Right atrium auricular region (tissue), 2 donors: ENCODE measurements at regions not wholly inside any gene's neighbourhood (a gene's known extent, or its start where the extent isn't known, plus 50 kb on each side); places are given as distances from the start of the nearest gene placed in this dataset.
"Not testable (repeated sequence)": the region's sequence is repeated elsewhere in the genome, so short reads cannot be mapped to it uniquely, and the experiment has no call there.

Source experiments
- DNase-seq: peaks from one replicate; pipeline ENCODE4 v3.0.0-alpha.2; 2019; ENCODE audit warnings: low spot score
- H3K27ac ChIP-seq, 2 donors: fragments of 200-600 bp; sonication (generic); 1 replicate in 1 of 2; 2 replicates in 1 of 2; pipeline ENCODE4 v1.5.1; 2016 to 2019
- H3K27me3 ChIP-seq, 2 donors: fragments of 200-600 bp; sonication (generic); one replicate each; pipeline versions ENCODE4 v1.5.1 to v1.6.0; 2017 to 2019
- H3K36me3 ChIP-seq: fragments of 200-600 bp; sonication (generic); one replicate; pipeline ENCODE4 v1.5.1; 2016
- H3K4me1 ChIP-seq, 2 donors: fragments of 200-600 bp; sonication (generic); one replicate each; pipeline versions ENCODE4 v1.5.1 to v1.6.0; 2017 to 2019
- H3K4me3 ChIP-seq, 2 donors: fragments of 200-600 bp; sonication (generic); 1 replicate in 1 of 2; 2 replicates in 1 of 2; pipeline ENCODE4 v1.5.1; 2017 to 2019; ENCODE audit warnings: mild to moderate bottlenecking in 1 of 2, moderate library complexity in 1 of 2
- H3K9me3 ChIP-seq, 2 donors: fragments of 200-600 bp; sonication (generic); one replicate each; pipeline ENCODE4 v1.5.1; 2019
- TF ChIP-seq, protein P1 (sequence below), 2 donors: fragments of 200-600 bp; sonication (generic); IDR thresholded peaks; one replicate each; pipeline ENCODE4 v1.5.1; 2019; ENCODE audit warnings: antibody characterized with exemption in 2 of 2

GRCh38 chr1:188794969-188795368, 1682.7 kb downstream of the BRINP3 start:
- no peak overlapping the region for H3K27ac ChIP-seq
- no peaks in the 10 kb centered on the region for H3K9me3 ChIP-seq
- TF ChIP-seq, protein P1, sequence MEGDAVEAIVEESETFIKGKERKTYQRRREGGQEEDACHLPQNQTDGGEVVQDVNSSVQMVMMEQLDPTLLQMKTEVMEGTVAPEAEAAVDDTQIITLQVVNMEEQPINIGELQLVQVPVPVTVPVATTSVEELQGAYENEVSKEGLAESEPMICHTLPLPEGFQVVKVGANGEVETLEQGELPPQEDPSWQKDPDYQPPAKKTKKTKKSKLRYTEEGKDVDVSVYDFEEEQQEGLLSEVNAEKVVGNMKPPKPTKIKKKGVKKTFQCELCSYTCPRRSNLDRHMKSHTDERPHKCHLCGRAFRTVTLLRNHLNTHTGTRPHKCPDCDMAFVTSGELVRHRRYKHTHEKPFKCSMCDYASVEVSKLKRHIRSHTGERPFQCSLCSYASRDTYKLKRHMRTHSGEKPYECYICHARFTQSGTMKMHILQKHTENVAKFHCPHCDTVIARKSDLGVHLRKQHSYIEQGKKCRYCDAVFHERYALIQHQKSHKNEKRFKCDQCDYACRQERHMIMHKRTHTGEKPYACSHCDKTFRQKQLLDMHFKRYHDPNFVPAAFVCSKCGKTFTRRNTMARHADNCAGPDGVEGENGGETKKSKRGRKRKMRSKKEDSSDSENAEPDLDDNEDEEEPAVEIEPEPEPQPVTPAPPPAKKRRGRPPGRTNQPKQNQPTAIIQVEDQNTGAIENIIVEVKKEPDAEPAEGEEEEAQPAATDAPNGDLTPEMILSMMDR (IDR thresholded peaks at IDR 0.05) = no peak
- H3K27me3 ChIP-seq = no peaks in the 10 kb centered on the region
- no peak for DNase-seq
- H3K4me3 ChIP-seq = no peak overlapping the region
- no peaks in the 10 kb centered on the region for H3K36me3 ChIP-seq
- H3K4me1 ChIP-seq = no peaks in the 10 kb centered on the region

DNA sequence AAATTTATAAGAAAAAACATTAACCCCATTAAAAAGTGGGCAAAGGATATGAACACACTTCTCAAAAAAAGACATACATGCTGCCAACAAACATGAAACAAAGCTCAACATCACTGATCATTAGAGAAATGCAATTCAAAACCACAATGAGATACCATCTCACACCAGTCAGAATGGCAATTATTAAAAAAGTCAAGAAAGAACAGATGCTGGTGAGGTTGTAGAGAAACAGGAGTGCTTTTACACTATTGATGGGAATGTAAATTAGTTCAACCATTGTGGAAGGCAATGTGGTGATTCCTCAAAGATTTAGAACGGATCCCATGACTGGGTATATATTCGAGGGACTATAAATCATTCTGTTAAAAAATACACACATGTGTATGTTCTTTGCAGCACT, 1665.5 kb downstream of the BRINP3 start:
- not testable (repeated sequence) for H3K9me3 ChIP-seq, H3K27me3 ChIP-seq, H3K27ac ChIP-seq, DNase-seq, H3K4me1 ChIP-seq, H3K36me3 ChIP-seq, H3K4me3 ChIP-seq

- H3K9me3 ChIP-seq, H3K36me3 ChIP-seq, H3K4me1 ChIP-seq, H3K27ac ChIP-seq, DNase-seq, H3K4me3 ChIP-seq, H3K27me3 ChIP-seq: not testable (repeated sequence)
Measured at GRCh38 chr1:188812836-188813573, 1664.7 kb downstream of the BRINP3 start.

DNA sequence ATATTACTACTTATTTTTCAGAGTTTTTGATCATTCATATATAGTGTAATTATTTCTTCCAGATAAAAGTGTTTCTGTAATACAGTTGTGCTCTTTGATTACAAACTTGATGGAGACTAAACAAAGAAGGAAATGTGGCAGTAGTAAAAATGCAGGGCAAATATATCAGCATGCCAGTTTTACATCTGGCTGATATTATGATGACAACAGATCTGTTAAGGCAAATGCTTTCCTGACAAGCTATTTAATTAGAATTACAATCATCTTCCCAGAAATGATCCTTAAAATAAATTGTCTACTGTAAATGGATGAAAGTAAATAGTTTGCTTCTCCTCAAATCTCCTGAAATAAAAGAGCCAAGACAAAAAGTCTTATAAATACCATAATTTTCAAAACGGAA, 1659.8 kb downstream of the BRINP3 start:
- H3K27ac ChIP-seq = no peak overlapping the region
- H3K4me1 ChIP-seq = no peaks in the 10 kb centered on the region
- no peaks in the 10 kb centered on the region for H3K9me3 ChIP-seq
- no peak overlapping the region for H3K4me3 ChIP-seq
- no peaks in the 10 kb centered on the region for H3K36me3 ChIP-seq
- DNase-seq = no peak
- TF ChIP-seq, protein P1 (IDR thresholded peaks at IDR 0.05) = no peak
- H3K27me3 ChIP-seq = no peaks in the 10 kb centered on the region

- H3K4me1 ChIP-seq = no peaks in the 10 kb centered on the region
- no peaks in the 10 kb centered on the region for H3K27me3 ChIP-seq
- H3K9me3 ChIP-seq = no peaks in the 10 kb centered on the region
- H3K36me3 ChIP-seq = no peaks in the 10 kb centered on the region
- no peak overlapping the region for H3K4me3 ChIP-seq
- no peak overlapping the region for H3K27ac ChIP-seq
- DNase-seq = no peak
- TF ChIP-seq, protein P1 (IDR thresholded peaks at IDR 0.05) = no peak
Measured at GRCh38 chr1:188822248-188822647, 1655.4 kb downstream of the BRINP3 start.

DNA sequence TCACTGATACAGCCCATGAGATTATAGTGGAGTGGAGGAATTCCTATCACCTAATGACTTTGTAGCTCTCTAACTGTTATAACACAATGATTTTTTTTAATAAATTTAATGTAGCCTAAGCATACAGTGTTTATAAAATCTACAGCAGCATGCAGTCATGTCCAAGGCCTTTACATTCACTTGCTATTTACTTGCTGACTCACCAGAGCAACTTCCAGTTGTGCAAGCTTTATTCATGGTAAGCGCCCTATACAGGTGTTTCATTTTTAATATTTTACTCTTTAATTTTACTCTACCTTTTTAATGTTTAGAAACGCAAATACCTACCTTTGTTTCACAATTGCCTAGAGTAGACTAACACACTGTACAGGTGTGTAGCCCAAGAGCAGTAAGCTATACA, 1652.2 kb downstream of the BRINP3 start:
- Histone ChIP-seq H3K9me3 (no peaks in the 10 kb centered on the region), H3K4me1 (no peaks in the 10 kb centered on the region), H3K4me3 (no peak overlapping the region), H3K27ac (no peak overlapping the region), H3K36me3 (no peaks in the 10 kb centered on the region), H3K27me3 (no peaks in the 10 kb centered on the region)
- no peak for DNase-seq
- TF ChIP-seq, protein P1 (IDR thresholded peaks at IDR 0.05) = no peak

DNA sequence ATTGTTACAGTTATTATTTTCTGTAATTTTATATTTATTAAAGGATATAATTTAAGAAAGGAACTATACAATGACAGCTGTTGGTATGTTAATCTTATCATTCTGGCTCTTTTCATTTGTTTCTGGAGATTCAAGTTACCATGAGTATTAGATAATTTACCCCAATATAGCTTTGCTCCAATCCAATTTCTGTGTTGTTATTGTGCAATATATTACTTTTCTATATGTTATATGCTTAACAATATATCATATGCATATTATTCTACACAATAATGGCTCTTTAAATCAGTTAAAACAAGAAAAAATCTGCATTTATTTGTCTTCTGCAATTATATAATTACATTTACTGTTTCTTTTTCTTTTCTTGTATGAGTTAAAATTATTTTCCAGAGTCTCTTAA, 1650.9 kb downstream of the BRINP3 start:
- Histone ChIP-seq H3K36me3 (no peaks in the 10 kb centered on the region), H3K9me3 (no peaks in the 10 kb centered on the region), H3K4me3 (no peak overlapping the region), H3K27ac (no peak overlapping the region), H3K27me3 (no peaks in the 10 kb centered on the region), H3K4me1 (no peaks in the 10 kb centered on the region)
- TF ChIP-seq, protein P1 (IDR thresholded peaks at IDR 0.05) = no peak
- no peak for DNase-seq
